ENCODE measurements at regions not wholly inside any gene's neighbourhood (a gene's known extent, or its start where the extent isn't known, plus 50 kb on each side); places are given as distances from the start of the nearest gene placed in this dataset.

DNA sequence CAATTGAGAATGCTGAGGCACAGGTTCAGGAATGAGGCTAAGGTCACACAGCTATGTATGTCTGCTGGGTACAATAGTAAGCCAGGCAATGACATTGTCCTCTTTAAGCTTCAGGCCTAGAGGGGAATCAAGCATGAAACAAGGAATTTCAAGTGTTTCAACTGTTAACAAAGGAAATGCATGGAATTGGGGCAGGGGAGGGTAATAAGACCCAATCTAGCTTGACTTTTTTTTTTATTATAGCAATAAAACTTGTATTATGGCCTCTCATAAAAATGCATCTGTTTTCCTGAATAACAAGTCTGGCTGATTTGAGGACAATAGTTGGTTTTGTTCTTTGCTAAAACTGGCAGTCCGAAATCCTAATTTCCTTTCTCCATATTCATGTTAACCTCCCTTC, 336.7 kb downstream of the CBLN4 start:
- TF ChIP-seq, protein P1, sequence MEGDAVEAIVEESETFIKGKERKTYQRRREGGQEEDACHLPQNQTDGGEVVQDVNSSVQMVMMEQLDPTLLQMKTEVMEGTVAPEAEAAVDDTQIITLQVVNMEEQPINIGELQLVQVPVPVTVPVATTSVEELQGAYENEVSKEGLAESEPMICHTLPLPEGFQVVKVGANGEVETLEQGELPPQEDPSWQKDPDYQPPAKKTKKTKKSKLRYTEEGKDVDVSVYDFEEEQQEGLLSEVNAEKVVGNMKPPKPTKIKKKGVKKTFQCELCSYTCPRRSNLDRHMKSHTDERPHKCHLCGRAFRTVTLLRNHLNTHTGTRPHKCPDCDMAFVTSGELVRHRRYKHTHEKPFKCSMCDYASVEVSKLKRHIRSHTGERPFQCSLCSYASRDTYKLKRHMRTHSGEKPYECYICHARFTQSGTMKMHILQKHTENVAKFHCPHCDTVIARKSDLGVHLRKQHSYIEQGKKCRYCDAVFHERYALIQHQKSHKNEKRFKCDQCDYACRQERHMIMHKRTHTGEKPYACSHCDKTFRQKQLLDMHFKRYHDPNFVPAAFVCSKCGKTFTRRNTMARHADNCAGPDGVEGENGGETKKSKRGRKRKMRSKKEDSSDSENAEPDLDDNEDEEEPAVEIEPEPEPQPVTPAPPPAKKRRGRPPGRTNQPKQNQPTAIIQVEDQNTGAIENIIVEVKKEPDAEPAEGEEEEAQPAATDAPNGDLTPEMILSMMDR (IDR thresholded peaks at IDR 0.05; ENCODE audit: insufficient read depth, low read length, poor library complexity, severe bottlenecking), result no peak
- no peak overlapping the region for H3K4me3 ChIP-seq (replicated peaks; ENCODE audit: low read depth, low read length)
- no peaks in the 10 kb centered on the region for H3K27me3 ChIP-seq (replicated peaks; ENCODE audit: control insufficient read depth, insufficient read depth, low read length)

DNA sequence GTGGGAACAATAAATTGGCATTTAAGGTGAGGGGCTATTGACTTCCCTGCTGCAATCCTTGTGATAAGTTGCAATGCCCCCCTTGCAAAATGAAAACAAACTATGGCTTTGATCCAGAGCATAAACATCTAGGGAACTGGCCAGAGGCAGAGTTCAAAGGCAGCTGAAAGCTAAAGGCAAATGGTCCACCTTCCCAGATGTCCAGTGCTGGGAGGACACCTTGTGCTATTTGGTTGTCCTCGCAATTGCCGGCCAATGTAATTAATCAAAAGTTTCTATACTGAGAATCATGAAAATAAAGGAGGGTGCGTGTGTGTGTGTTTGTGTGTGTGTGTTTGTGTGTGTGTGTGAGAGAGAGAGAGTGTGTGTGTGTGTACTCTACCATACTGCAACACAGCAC, 337.4 kb downstream of the CBLN4 start:
- TF ChIP-seq, protein P1 (IDR thresholded peaks at IDR 0.05; ENCODE audit: insufficient read depth, low read length, poor library complexity, severe bottlenecking), result no peak
- DNase-seq (ENCODE audit: extremely low read depth, insufficient read length), result no peak
- Histone ChIP-seq H3K27me3 (replicated peaks; ENCODE audit: control insufficient read depth, insufficient read depth, low read length) (no peaks in the 10 kb centered on the region), H3K36me3 (ENCODE audit: control insufficient read depth, insufficient read depth, low read length) (no peaks in the 10 kb centered on the region), H3K4me3 (replicated peaks; ENCODE audit: low read depth, low read length) (no peak overlapping the region)

More for the DNA sequence above, 336.7 kb downstream of the CBLN4 start:
- DNase-seq (ENCODE audit: extremely low read depth, insufficient read length), result no peak
- no peaks in the 10 kb centered on the region for H3K36me3 ChIP-seq (ENCODE audit: control insufficient read depth, insufficient read depth, low read length)

DNA sequence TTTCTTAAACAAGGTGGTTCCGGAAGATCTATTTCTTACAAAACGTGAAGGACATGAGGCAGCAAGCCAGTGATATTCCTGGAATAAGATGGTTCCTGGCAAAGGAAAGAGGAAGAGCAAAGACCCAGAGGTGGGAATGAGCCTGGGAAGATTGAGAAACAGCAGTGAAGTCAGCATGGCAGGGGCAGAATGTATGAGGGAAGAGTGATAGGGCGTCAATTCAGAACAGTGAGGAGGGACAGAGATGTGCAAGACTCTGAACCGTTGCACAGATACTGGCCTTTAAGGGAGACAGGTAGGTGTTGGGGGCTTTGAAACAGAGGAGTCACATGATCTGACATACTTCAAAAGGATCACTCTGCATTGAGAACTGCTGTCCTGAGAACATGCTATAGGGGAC, 338.3 kb downstream of the CBLN4 start:
- Histone ChIP-seq H3K27me3 (replicated peaks; ENCODE audit: control insufficient read depth, insufficient read depth, low read length) (no peaks in the 10 kb centered on the region), H3K4me3 (replicated peaks; ENCODE audit: low read depth, low read length) (no peak overlapping the region), H3K36me3 (ENCODE audit: control insufficient read depth, insufficient read depth, low read length) (no peaks in the 10 kb centered on the region)
- TF ChIP-seq, protein P1 (IDR thresholded peaks at IDR 0.05; ENCODE audit: insufficient read depth, low read length, poor library complexity, severe bottlenecking), result no peak
- DNase-seq (ENCODE audit: extremely low read depth, insufficient read length), result no peak

DNA sequence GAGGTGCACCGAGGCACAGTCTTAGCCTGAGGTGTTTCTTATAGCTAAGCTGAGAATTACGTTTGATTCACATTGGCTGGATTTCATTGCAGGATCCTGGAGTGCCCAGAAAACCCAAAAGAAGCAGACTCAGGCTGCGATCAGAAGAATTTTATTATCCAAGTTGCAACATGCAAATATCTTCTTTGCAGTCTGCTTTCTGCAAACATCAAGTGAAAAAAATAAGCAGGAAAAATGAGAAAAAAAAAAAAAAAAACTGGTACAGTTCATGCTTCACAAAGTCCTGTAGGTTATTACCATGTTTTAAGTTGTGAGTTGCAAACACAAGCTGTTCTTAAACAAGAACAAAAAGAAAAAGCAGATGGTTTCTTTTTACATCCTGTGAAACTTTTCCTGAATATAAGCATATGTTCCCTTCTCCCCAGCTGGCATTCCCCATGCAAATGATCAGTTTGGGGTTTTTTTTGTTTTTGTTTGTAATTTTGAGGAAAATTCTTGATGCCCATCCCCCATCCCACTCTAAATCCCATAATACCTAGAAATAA, 349.0 kb downstream of the CBLN4 start:
- TF ChIP-seq, protein P1 (IDR thresholded peaks at IDR 0.05; ENCODE audit: insufficient read depth, low read length, poor library complexity, severe bottlenecking), result no peak
- no peak overlapping the region for H3K4me3 ChIP-seq (replicated peaks; ENCODE audit: low read depth, low read length)
- no peak for DNase-seq (ENCODE audit: extremely low read depth, insufficient read length)
- H3K27me3 ChIP-seq (replicated peaks; ENCODE audit: control insufficient read depth, insufficient read depth, low read length), result no peaks in the 10 kb centered on the region
- no peaks in the 10 kb centered on the region for H3K36me3 ChIP-seq (ENCODE audit: control insufficient read depth, insufficient read depth, low read length)

DNA sequence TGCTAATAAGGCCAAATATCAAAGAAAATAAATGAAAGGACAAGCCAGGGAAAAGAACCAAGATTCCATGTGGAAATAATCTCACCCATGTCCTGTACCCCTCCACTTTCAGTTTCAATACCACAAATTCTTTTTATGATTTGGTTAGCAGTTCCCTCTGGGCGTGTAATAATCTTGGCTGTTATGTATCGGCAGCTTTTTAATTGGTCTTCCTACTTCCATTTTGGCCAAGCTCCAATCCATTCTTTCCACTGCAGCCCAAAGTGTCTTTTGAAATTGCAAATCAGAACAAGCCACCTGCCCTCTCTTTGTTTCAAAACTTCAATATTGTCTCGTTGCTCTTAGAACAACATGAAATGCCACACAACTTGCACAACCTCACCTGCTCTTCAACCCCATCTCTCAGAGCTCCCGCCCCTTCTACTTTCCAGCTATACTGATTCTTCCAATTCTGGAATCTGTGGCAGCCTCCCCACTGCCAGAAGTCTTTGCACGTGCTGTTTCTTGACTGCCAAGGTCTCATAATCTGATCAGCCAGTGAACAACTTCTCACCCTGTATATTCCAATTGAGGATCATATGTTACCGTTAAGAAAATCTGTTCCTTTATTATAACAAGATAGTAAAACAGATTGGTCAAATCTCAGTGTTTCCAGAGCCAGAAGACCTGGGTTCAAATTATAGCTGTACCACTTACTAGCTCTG, 354.5 kb downstream of the CBLN4 start:
- DNase-seq (ENCODE audit: extremely low read depth, insufficient read length), result no peak
- H3K27me3 ChIP-seq (replicated peaks; ENCODE audit: control insufficient read depth, insufficient read depth, low read length), result no peaks in the 10 kb centered on the region
- H3K36me3 ChIP-seq (ENCODE audit: control insufficient read depth, insufficient read depth, low read length), result no peaks in the 10 kb centered on the region
- no peak overlapping the region for H3K4me3 ChIP-seq (replicated peaks; ENCODE audit: low read depth, low read length)
- TF ChIP-seq, protein P1 (IDR thresholded peaks at IDR 0.05; ENCODE audit: insufficient read depth, low read length, poor library complexity, severe bottlenecking), result no peak
